ENCODE measurements at regions not wholly inside any gene's neighbourhood (a gene's known extent, or its start where the extent isn't known, plus 50 kb on each side); places are given as distances from the start of the nearest gene placed in this dataset.
A peak's percentile ranks its signal among the peaks of the same experiment; 100 is the strongest.

DNA sequence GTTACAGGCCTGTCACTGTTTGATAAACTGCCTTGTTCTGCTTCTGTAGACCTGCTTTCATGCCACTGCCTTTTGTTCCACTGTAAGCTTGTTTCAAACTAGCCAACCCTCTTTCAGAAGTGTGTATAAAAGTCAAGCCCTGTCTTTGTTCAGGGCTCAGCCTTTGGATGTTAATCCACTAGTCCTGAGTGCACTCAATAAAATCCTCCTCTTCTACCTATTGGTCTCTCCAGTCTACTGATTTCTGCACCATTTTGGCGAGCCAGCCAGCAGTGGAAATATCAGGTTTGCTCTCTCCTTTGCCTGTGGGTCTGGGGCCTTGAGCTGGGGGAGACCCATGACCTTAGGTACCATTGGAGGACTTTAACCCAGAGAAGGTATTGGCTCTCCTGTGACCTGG lies 901.6 kb upstream of the NDST4 start:
- no peak overlapping the region for H3K4me3 ChIP-seq (ENCODE audit: low read depth in 2 of 2, low read length in 1 of 2)
- POLR2A ChIA-PET: no interaction called here

DNA sequence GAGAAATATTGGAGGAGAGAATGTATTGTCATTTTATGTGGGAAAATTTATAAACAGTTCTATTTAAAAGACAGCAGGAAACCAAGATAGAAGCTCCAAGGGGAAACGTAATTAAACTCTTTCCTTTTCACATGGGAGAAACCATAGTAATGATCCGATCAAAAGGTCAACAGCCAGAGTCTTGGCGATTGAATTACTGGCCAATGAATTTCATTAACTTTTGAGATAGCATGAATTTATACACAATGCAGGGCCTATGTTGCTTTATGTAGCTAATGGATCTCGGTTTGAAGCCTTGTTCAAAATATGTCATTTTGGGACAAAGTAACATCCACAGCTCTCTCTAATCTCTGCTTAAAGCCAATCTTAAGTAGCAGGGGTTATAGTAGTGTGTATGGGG lies 897.5 kb upstream of the NDST4 start:
- whole genome bisulfite sequencing (ENCODE audit: low lambda C conversion rate): 25% methylated on average over 4 of the region's 4 CpGs
- H3K27me3 ChIP-seq (ENCODE audit: insufficient read depth): no peaks in the 10 kb centered on the region

More for the DNA sequence above, 901.6 kb upstream of the NDST4 start:
- Histone ChIP-seq H3K27ac (ENCODE audit: low read depth in 2 of 2, low read length in 1 of 2) (no peak overlapping the region), H3F3A (replicated peaks; ENCODE audit: insufficient read depth) (no peaks in the 10 kb centered on the region), H3K79me2 (ENCODE audit: insufficient read depth) (no peaks in the 10 kb centered on the region), H3K27me3 (ENCODE audit: insufficient read depth) (no peaks in the 10 kb centered on the region), H4K20me1 (ENCODE audit: insufficient read depth) (no peaks in the 10 kb centered on the region), H3K36me3 (replicated peaks in 1 of 2; ENCODE audit: control insufficient read depth in 1 of 2, insufficient read depth in 2 of 2, low read length in 1 of 2) (no peaks in the 10 kb centered on the region), H3K9me2 (no peaks in the 10 kb centered on the region), H3K4me1 (ENCODE audit: control insufficient read depth in 1 of 2, insufficient read depth in 2 of 2, low read depth in 1 of 2, low read length in 1 of 2) (no peaks in the 10 kb centered on the region; a peak in 1 of 4 replicates), H3K9ac (no peak overlapping the region), H3K9me3 (no peaks in the 10 kb centered on the region), H3K4me2 (no peak overlapping the region), H2AFZ (ENCODE audit: low read depth) (no peak overlapping the region)
- CTCF ChIA-PET: no interaction called here
- TF ChIP-seq, protein P1, sequence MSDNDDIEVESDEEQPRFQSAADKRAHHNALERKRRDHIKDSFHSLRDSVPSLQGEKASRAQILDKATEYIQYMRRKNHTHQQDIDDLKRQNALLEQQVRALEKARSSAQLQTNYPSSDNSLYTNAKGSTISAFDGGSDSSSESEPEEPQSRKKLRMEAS (IDR thresholded peaks at IDR 0.05; ENCODE audit: low read depth): no peak
- TF ChIP-seq RXRA (IDR thresholded peaks at IDR 0.05; ENCODE audit: borderline replicate concordance, low read depth) (no peak), FOSL2 (IDR thresholded peaks at IDR 0.05; ENCODE audit: borderline replicate concordance, low read depth) (no peak), ELF1 (IDR thresholded peaks at IDR 0.05) (no peak), JUND (IDR thresholded peaks at IDR 0.05) (no peak), RFX5 (IDR thresholded peaks at IDR 0.05; ENCODE audit: low read length) (no peak), TEAD4 (IDR thresholded peaks at IDR 0.05; ENCODE audit: borderline replicate concordance, insufficient read depth) (no peak), GATA2 (CRISPR knock-in tag; IDR thresholded peaks at IDR 0.05) (no peak)
- 0% methylated on average over 1 of the region's 1 CpG for WGBS (ENCODE audit: low lambda C conversion rate)
- no peak for DNase-seq

DNA sequence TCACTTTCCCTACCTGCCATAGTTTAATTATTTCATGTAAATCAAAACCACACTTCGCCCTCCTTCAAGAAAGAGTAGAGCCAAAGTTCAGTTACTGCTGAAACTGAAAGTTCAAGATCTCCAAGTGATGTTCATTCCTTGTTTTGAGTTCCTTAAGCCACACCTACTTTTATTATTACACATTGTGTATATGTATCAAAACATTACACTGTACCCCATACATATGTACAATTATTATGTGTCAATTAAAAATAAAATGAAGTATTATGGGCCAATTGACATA lies 892.3 kb upstream of the NDST4 start:
- Histone ChIP-seq H3K9me3 (no peaks in the 10 kb centered on the region), H3K79me2 (ENCODE audit: insufficient read depth) (no peaks in the 10 kb centered on the region), H4K20me1 (ENCODE audit: insufficient read depth) (no peaks in the 10 kb centered on the region), H3K9ac (no peak overlapping the region), H3K9me2 (no peaks in the 10 kb centered on the region), H3K27ac (ENCODE audit: low read depth in 2 of 2, low read length in 1 of 2) (no peak overlapping the region), H3K4me2 (no peak overlapping the region), H3K36me3 (replicated peaks in 1 of 2; ENCODE audit: control insufficient read depth in 1 of 2, insufficient read depth in 2 of 2, low read length in 1 of 2) (no peaks in the 10 kb centered on the region), H3K27me3 (ENCODE audit: insufficient read depth) (no peaks in the 10 kb centered on the region), H2AFZ (ENCODE audit: low read depth) (peak overlapping the region; percentile 52), H3K4me1 (ENCODE audit: control insufficient read depth in 1 of 2, insufficient read depth in 2 of 2, low read depth in 1 of 2, low read length in 1 of 2) (no peaks in the 10 kb centered on the region; a peak in 1 of 4 replicates), H3K4me3 (ENCODE audit: low read depth in 2 of 2, low read length in 1 of 2) (no peak overlapping the region), H3F3A (replicated peaks; ENCODE audit: insufficient read depth) (no peaks in the 10 kb centered on the region)
- ChIA-PET POLR2A (no interaction called here), CTCF (no interaction called here)
- no peak for DNase-seq
- TF ChIP-seq EP300 (IDR thresholded peaks at IDR 0.05; ENCODE audit: borderline replicate concordance in 1 of 2, low read depth in 1 of 2, low read length in 1 of 2) (no peak), FOSL2 (IDR thresholded peaks at IDR 0.05; ENCODE audit: borderline replicate concordance, low read depth) (no peak), FOXJ3 (CRISPR knock-in tag; IDR thresholded peaks at IDR 0.05) (no peak), FOXM1 (IDR thresholded peaks at IDR 0.05; ENCODE audit: low read depth) (no peak), JUND (IDR thresholded peaks at IDR 0.05) (no peak)
- TF ChIP-seq, protein P2, sequence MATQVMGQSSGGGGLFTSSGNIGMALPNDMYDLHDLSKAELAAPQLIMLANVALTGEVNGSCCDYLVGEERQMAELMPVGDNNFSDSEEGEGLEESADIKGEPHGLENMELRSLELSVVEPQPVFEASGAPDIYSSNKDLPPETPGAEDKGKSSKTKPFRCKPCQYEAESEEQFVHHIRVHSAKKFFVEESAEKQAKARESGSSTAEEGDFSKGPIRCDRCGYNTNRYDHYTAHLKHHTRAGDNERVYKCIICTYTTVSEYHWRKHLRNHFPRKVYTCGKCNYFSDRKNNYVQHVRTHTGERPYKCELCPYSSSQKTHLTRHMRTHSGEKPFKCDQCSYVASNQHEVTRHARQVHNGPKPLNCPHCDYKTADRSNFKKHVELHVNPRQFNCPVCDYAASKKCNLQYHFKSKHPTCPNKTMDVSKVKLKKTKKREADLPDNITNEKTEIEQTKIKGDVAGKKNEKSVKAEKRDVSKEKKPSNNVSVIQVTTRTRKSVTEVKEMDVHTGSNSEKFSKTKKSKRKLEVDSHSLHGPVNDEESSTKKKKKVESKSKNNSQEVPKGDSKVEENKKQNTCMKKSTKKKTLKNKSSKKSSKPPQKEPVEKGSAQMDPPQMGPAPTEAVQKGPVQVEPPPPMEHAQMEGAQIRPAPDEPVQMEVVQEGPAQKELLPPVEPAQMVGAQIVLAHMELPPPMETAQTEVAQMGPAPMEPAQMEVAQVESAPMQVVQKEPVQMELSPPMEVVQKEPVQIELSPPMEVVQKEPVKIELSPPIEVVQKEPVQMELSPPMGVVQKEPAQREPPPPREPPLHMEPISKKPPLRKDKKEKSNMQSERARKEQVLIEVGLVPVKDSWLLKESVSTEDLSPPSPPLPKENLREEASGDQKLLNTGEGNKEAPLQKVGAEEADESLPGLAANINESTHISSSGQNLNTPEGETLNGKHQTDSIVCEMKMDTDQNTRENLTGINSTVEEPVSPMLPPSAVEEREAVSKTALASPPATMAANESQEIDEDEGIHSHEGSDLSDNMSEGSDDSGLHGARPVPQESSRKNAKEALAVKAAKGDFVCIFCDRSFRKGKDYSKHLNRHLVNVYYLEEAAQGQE (IDR thresholded peaks at IDR 0.05; ENCODE audit: low read depth, low read length): no peak
- WGBS (ENCODE audit: low lambda C conversion rate): 12% methylated on average over 1 of the region's 1 CpG

More for the DNA sequence above, 897.5 kb upstream of the NDST4 start:
- Histone ChIP-seq H3K4me1 (ENCODE audit: control insufficient read depth in 1 of 2, insufficient read depth in 2 of 2, low read depth in 1 of 2, low read length in 1 of 2) (no peaks in the 10 kb centered on the region; a peak in 1 of 4 replicates), H3K79me2 (ENCODE audit: insufficient read depth) (no peaks in the 10 kb centered on the region), H3K9ac (no peak overlapping the region), H2AFZ (ENCODE audit: low read depth) (no peak overlapping the region), H4K20me1 (ENCODE audit: insufficient read depth) (no peaks in the 10 kb centered on the region), H3K9me2 (no peaks in the 10 kb centered on the region), H3K4me3 (ENCODE audit: low read depth in 2 of 2, low read length in 1 of 2) (no peak overlapping the region), H3K4me2 (no peak overlapping the region), H3K9me3 (no peaks in the 10 kb centered on the region), H3K27ac (ENCODE audit: low read depth in 2 of 2, low read length in 1 of 2) (no peak overlapping the region), H3F3A (replicated peaks; ENCODE audit: insufficient read depth) (no peaks in the 10 kb centered on the region), H3K36me3 (replicated peaks in 1 of 2; ENCODE audit: control insufficient read depth in 1 of 2, insufficient read depth in 2 of 2, low read length in 1 of 2) (no peaks in the 10 kb centered on the region)
- POLR2A ChIA-PET: no interaction called here
- peak; percentile 16 for DNase-seq
- TF ChIP-seq YY1 (IDR thresholded peaks at IDR 0.05; ENCODE audit: low read depth) (no peak), RCOR1 (IDR thresholded peaks at IDR 0.05; ENCODE audit: low read length) (peak; percentile 44; the same call in 1 of the 2 replicates), GATA2 (CRISPR knock-in tag; IDR thresholded peaks at IDR 0.05) (peak; percentile 42; the same call in 1 of the 2 replicates)
- CTCF ChIA-PET: interaction anchor here (0.6 kb wide), 1 partner anchor 560 kb away, joined by 3 read pairs; no protein-coding TSS in a partner anchor
